ENCODE measurements at regions not wholly inside any gene's neighbourhood (a gene's known extent, or its start where the extent isn't known, plus 50 kb on each side); places are given as distances from the start of the nearest gene placed in this dataset.

DNA sequence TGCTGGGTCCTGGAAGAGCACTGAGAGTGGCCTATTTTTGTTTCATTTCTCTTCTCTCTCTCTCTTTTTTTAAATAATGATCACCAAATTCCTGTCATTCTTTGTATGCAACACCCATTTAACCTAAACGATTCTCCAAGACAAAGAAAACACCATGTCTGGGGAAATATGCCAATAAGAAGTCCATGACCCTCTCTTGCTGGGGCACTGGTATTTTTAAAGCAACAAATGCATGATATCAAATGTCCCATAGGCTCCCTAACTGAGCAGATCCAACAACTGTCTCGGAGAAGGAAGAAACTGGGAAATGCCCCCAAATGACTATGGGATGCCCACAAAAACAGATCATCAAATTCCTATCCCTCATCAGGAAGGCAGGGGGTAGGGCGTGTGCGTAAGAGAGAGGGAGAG, 567.4 kb downstream of the CCDC171 start:
- TF ChIP-seq HOXA7 (CRISPR knock-in tag; IDR thresholded peaks at IDR 0.05): no peak
- TF ChIP-seq JUN (IDR thresholded peaks at IDR 0.05): no peak
